WTC11 (cell line): ENCODE measurements at regions not wholly inside any gene's neighbourhood (a gene's known extent, or its start where the extent isn't known, plus 50 kb on each side); places are given as distances from the start of the nearest gene placed in this dataset.

Experiments used
- ATAC-seq: fragments of 200-7000 bp; cut with Tn5 transposase; 2 replicates; pipeline ENCODE4 v1.10.0; 2021; ENCODE audit warnings: mild to moderate bottlenecking, moderate library complexity
- CTCF ChIA-PET: fragments of 300-600 bp; sonication (Branson Sonifier 250); formaldehyde crosslinking; loops from one replicate; lab custom pipeline; 2021; ENCODE audit warnings: antibody characterized with exemption; lab: Charles Lee
- POLR2A ChIA-PET: fragments of 350-600 bp; sonication (Branson Sonifier 250); formaldehyde crosslinking; loops from one replicate; lab custom pipeline; 2021; ENCODE audit warnings: antibody characterized with exemption; lab: Charles Lee
- DNase-seq: peaks from one replicate; pipeline ENCODE4 v3.0.0; 2021; ENCODE audit warnings: low spot score
- H3K27ac Mint-ChIP-seq: 2 replicates; pipeline ENCODE4 v1.8.0; 2021; ENCODE audit warnings: mixed read lengths
- H3K27me3 Mint-ChIP-seq: 2 replicates; pipeline ENCODE4 v1.8.0; 2021; ENCODE audit warnings: low read depth, mild to moderate bottlenecking, moderate library complexity, mixed read lengths
- H3K36me3 Mint-ChIP-seq: 2 replicates; pipeline ENCODE4 v1.8.0; 2021; ENCODE audit warnings: mixed read lengths
- H3K4me1 Mint-ChIP-seq: 2 replicates; pipeline ENCODE4 v1.8.0; 2022; ENCODE audit warnings: mixed read lengths
- H3K4me3 Mint-ChIP-seq: 2 replicates; pipeline ENCODE4 v1.8.0; 2021; ENCODE audit warnings: mild to moderate bottlenecking, moderate library complexity, mixed read lengths
- H3K9me3 Mint-ChIP-seq: 2 replicates; pipeline ENCODE4 v1.8.0; 2021; ENCODE audit warnings: mixed read lengths
- AFF4 ChIP-seq: sonication (generic); formaldehyde crosslinking; IDR thresholded peaks from 2 replicates; pipeline ENCODE4 v1.8.1; 2023; ENCODE audit warnings: mild to moderate bottlenecking, missing genetic modification reagents, borderline replicate concordance
- ATF1 ChIP-seq: sonication (generic); formaldehyde crosslinking; IDR thresholded peaks from 2 replicates; pipeline ENCODE4 v1.8.1; 2023; ENCODE audit warnings: mild to moderate bottlenecking, moderate library complexity, missing genetic modification reagents
- ATF2 ChIP-seq: sonication (generic); formaldehyde crosslinking; IDR thresholded peaks from 2 replicates; pipeline ENCODE4 v1.8.1; 2022; ENCODE audit warnings: low read depth, missing genetic modification reagents, borderline replicate concordance
- ATF6 ChIP-seq: sonication (generic); formaldehyde crosslinking; IDR thresholded peaks from 2 replicates; pipeline ENCODE4 v1.8.1; 2023; ENCODE audit warnings: mild to moderate bottlenecking, missing genetic modification reagents
- MYBL2 ChIP-seq: sonication (generic); formaldehyde crosslinking; IDR thresholded peaks from 2 replicates; pipeline ENCODE4 v1.8.1; 2023; ENCODE audit warnings: mild to moderate bottlenecking, moderate library complexity, missing genetic modification reagents
- NR1H2 ChIP-seq: sonication (generic); formaldehyde crosslinking; IDR thresholded peaks from 2 replicates; pipeline ENCODE4 v1.9.0; 2021; ENCODE audit warnings: mild to moderate bottlenecking, moderate library complexity, missing genetic modification reagents
- PRDM15 ChIP-seq: sonication (generic); formaldehyde crosslinking; IDR thresholded peaks from 2 replicates; pipeline ENCODE4 v1.8.0; 2022; ENCODE audit warnings: missing genetic modification reagents
- RELA ChIP-seq: sonication (generic); formaldehyde crosslinking; IDR thresholded peaks from 2 replicates; pipeline ENCODE4 v1.8.1; 2022; ENCODE audit warnings: missing genetic modification reagents, mild to moderate bottlenecking, borderline replicate concordance
- ZNF121 ChIP-seq: sonication (generic); formaldehyde crosslinking; IDR thresholded peaks from 2 replicates; pipeline ENCODE4 v1.8.0; 2023; ENCODE audit warnings: missing genetic modification reagents
- TF ChIP-seq, protein P1 (sequence below): sonication (generic); formaldehyde crosslinking; IDR thresholded peaks from 2 replicates; pipeline ENCODE4 v1.8.1; 2022; ENCODE audit warnings: mild to moderate bottlenecking, missing genetic modification reagents, moderate library complexity, borderline replicate concordance
- TF ChIP-seq, protein P2 (sequence below): fragments of 250-450 bp; sonication (Bioruptor Pico); IDR thresholded peaks from 2 replicates; pipeline ENCODE4 v1.9.0; 2021; ENCODE audit warnings: mild to moderate bottlenecking
- TF ChIP-seq, protein P3 (sequence below): sonication (generic); formaldehyde crosslinking; IDR thresholded peaks from 2 replicates; pipeline ENCODE4 v1.8.0; 2023; ENCODE audit warnings: missing genetic modification reagents

DNA sequence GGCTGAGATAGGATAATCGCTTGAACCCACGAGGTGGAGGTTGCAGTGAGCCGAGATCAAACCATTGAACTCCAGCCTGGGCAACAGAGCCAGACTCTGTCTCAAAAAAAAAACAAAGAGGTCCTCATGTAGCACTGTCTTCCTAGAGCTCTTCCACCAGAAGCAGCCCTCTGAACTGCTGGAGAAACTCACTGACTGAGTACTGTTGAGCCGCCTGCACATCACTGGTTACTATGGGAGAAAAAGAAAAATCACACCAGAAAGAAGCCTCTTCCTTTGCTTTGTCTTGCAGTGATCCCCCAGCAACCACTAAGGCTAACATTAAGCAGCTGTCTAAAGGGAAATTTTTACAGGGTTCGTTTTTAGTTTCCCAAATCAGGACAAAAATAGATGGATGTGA lies 112.9 kb upstream of the LYPLAL1 start (continued):
- TF ChIP-seq, protein P1, sequence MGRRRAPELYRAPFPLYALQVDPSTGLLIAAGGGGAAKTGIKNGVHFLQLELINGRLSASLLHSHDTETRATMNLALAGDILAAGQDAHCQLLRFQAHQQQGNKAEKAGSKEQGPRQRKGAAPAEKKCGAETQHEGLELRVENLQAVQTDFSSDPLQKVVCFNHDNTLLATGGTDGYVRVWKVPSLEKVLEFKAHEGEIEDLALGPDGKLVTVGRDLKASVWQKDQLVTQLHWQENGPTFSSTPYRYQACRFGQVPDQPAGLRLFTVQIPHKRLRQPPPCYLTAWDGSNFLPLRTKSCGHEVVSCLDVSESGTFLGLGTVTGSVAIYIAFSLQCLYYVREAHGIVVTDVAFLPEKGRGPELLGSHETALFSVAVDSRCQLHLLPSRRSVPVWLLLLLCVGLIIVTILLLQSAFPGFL (CRISPR knock-in tag): no peak
- TF ChIP-seq ATF2 (CRISPR knock-in tag): no peak
- TF ChIP-seq PRDM15 (CRISPR knock-in tag): no peak

GRCh38 chr1:219062161-219062560 lies 111.5 kb upstream of the LYPLAL1 start:
- no peak for TF ChIP-seq AFF4 (CRISPR knock-in tag)
- TF ChIP-seq ATF1: no peak
- TF ChIP-seq, protein P2, sequence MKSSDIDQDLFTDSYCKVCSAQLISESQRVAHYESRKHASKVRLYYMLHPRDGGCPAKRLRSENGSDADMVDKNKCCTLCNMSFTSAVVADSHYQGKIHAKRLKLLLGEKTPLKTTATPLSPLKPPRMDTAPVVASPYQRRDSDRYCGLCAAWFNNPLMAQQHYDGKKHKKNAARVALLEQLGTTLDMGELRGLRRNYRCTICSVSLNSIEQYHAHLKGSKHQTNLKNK (CRISPR knock-in tag): no peak
- TF ChIP-seq ATF6 (CRISPR knock-in tag): no peak
- TF ChIP-seq ZNF121 (CRISPR knock-in tag): no peak
- TF ChIP-seq NR1H2 (CRISPR knock-in tag): no peak
- TF ChIP-seq, protein P3, sequence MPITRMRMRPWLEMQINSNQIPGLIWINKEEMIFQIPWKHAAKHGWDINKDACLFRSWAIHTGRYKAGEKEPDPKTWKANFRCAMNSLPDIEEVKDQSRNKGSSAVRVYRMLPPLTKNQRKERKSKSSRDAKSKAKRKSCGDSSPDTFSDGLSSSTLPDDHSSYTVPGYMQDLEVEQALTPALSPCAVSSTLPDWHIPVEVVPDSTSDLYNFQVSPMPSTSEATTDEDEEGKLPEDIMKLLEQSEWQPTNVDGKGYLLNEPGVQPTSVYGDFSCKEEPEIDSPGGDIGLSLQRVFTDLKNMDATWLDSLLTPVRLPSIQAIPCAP: no peak
- TF ChIP-seq MYBL2 (CRISPR knock-in tag): no peak
- no peak for TF ChIP-seq RELA
- Mint-ChIP-seq H3K9me3 (no peaks in the 10 kb centered on the region), H3K27ac (no peak overlapping the region), H3K36me3 (no peaks in the 10 kb centered on the region), H3K27me3 (no peaks in the 10 kb centered on the region), H3K4me3 (no peak overlapping the region), H3K4me1 (no peaks in the 10 kb centered on the region)
- CTCF ChIA-PET: no interaction called here
- no peak for ATAC-seq
- POLR2A ChIA-PET: no interaction called here
- no peak for DNase-seq
